ENCODE measurements at regions not wholly inside any gene's neighbourhood (a gene's known extent, or its start where the extent isn't known, plus 50 kb on each side); places are given as distances from the start of the nearest gene placed in this dataset.

- no peak for TF ChIP-seq CTCF (IDR thresholded peaks at IDR 0.05)
- TF ChIP-seq POLR2A (IDR thresholded peaks at IDR 0.05), result no peak
These were observed 159.5 kb downstream of the SOD2 start for GRCh38 chr6:159533568-159533967.
